Activated CD8-positive, alpha-beta T cell treated with anti-CD3 and anti-CD28 coated beads for 36 hours (primary cell): ENCODE measurements at regions not wholly inside any gene's neighbourhood (a gene's known extent, or its start where the extent isn't known, plus 50 kb on each side); places are given as distances from the start of the nearest gene placed in this dataset.

Experiments
- ATAC-seq: fragments of 200-7000 bp; cut with Tn5 transposase; one replicate; pipeline ENCODE4 v1.10.0; 2021; ENCODE audit warnings: mild to moderate bottlenecking, moderate library complexity
- CTCF ChIA-PET: fragments of 350-600 bp; sonication (Branson Sonifier 250); formaldehyde crosslinking; loops from one replicate; lab custom pipeline; 2021; ENCODE audit warnings: antibody characterized with exemption; lab: Charles Lee
- POLR2A ChIA-PET: fragments of 350-600 bp; sonication (Branson Sonifier 250); formaldehyde crosslinking; loops from one replicate; lab custom pipeline; 2021; ENCODE audit warnings: antibody characterized with exemption; lab: Charles Lee
- DNase-seq: peaks from one replicate; pipeline ENCODE4 v3.0.0-alpha.2; 2020
- H3K27ac Mint-ChIP-seq: one replicate; pipeline ENCODE4 v1.8.0; 2021; ENCODE audit warnings: mild to moderate bottlenecking, mixed read lengths
- H3K27me3 Mint-ChIP-seq: one replicate; pipeline ENCODE4 v1.8.0; 2021; ENCODE audit warnings: mixed read lengths
- H3K36me3 Mint-ChIP-seq: one replicate; pipeline ENCODE4 v1.8.0; 2021; ENCODE audit warnings: low read depth, mixed read lengths
- H3K4me1 Mint-ChIP-seq: one replicate; pipeline ENCODE4 v1.8.0; 2021; ENCODE audit warnings: low read depth, mixed read lengths
- H3K4me3 Mint-ChIP-seq: one replicate; pipeline ENCODE4 v1.8.0; 2021; ENCODE audit warnings: mild to moderate bottlenecking, moderate library complexity, mixed read lengths
- H3K9me3 Mint-ChIP-seq: one replicate; pipeline ENCODE4 v1.8.0; 2021; ENCODE audit warnings: mixed read lengths
- intact Hi-C: fragments of 100-400 bp; cut with micrococcal nuclease; formaldehyde crosslinking; loops from one replicate; pipeline ENCODE4 v1.10.0; 2022
- TF ChIP-seq, protein P1 (sequence below): fragments of 200-600 bp; IDR thresholded peaks from one replicate; pipeline ENCODE4 v1.8.0; 2022; ENCODE audit warnings: antibody characterized with exemption, mild to moderate bottlenecking

DNA sequence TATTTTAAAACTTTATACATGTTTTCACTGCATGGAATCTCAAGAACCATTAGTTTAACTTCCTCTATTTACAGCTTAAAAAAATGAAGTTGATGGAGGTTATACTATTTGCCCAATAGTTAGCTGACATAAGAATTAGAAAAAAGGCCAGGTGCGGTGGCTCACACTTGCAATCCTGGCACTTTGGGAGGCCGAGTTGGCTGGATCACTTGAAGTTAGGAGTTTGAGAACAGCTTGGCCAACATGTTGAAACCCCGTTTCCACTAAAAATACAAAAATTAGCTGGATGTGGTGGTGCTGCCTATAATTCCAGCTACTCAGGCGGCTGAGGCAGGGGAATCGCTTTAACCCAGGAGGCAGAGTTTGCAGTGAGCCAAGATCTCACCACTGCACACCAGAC, 125.1 kb upstream of the CDH19 start:
- Mint-ChIP-seq H3K27ac (no peak overlapping the region), H3K4me1 (no peaks in the 10 kb centered on the region), H3K27me3 (no peaks in the 10 kb centered on the region), H3K36me3 (no peaks in the 10 kb centered on the region), H3K4me3 (no peak overlapping the region), H3K9me3 (no peaks in the 10 kb centered on the region)
- DNase-seq (no peak), ATAC-seq (no peak)
- ChIA-PET CTCF (no interaction called here), POLR2A (no interaction called here)
- TF ChIP-seq, protein P1, sequence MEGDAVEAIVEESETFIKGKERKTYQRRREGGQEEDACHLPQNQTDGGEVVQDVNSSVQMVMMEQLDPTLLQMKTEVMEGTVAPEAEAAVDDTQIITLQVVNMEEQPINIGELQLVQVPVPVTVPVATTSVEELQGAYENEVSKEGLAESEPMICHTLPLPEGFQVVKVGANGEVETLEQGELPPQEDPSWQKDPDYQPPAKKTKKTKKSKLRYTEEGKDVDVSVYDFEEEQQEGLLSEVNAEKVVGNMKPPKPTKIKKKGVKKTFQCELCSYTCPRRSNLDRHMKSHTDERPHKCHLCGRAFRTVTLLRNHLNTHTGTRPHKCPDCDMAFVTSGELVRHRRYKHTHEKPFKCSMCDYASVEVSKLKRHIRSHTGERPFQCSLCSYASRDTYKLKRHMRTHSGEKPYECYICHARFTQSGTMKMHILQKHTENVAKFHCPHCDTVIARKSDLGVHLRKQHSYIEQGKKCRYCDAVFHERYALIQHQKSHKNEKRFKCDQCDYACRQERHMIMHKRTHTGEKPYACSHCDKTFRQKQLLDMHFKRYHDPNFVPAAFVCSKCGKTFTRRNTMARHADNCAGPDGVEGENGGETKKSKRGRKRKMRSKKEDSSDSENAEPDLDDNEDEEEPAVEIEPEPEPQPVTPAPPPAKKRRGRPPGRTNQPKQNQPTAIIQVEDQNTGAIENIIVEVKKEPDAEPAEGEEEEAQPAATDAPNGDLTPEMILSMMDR, result no peak
- intact Hi-C loops, result no loop called here

DNA sequence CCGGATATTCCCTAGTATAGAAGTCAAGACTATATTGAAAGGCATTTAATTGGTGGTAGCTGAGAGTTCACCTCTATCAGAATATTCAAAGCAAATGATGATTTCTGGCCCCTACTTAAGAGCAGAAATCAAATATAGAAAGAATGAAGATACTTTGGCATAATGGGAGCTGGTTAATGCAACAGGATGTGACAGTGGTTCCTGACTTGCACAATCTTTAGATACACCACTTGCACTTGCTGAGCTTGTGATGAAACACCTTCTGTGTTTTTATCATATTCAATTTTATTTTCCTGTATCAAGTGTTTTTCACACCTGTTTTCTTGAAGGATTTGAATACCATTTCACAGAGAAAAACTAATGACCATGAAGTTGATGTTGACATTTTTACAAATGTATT, 124.1 kb upstream of the CDH19 start:
- Mint-ChIP-seq H3K27me3 (no peaks in the 10 kb centered on the region), H3K27ac (no peak overlapping the region), H3K9me3 (no peaks in the 10 kb centered on the region), H3K4me3 (no peak overlapping the region), H3K36me3 (no peaks in the 10 kb centered on the region), H3K4me1 (no peaks in the 10 kb centered on the region)
- CTCF ChIA-PET, result no interaction called here
- intact Hi-C loops, result no loop called here
- TF ChIP-seq, protein P1, result no peak
- POLR2A ChIA-PET, result no interaction called here
- DNase-seq, result no peak
- ATAC-seq, result no peak

DNA sequence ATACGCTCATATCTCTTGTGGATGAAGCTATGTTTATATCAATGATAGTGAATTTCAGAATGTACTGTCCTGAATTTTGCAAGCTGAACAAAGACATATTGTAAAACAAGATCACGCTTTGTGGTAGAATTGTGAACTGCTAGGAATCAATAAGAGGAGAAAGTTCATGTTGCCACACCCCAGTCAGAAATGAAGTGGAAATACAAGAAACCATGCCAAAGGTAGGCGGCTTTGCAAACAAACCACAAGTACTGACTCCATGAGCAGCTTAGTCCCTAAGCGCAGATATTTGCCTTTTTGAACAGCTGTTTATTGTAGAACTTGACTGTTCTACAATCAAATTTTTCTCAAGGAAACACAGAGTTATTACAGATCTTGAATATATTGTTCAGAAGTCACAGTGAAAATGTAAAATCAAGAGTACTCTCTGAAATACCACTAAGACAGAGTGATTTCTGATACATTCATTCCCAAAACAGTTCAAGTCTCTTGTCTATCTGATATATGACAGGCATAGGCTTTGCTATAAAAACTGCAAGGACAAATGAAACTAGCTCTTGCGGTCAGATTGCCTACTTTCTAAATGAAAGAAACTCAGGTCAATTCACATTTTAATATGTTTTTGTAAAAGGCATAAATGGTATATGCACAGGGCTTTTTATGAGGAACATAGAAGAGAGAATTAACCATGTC, 120.9 kb upstream of the CDH19 start:
- ChIA-PET CTCF (no interaction called here), POLR2A (no interaction called here)
- Mint-ChIP-seq H3K4me1 (no peaks in the 10 kb centered on the region), H3K36me3 (no peaks in the 10 kb centered on the region), H3K27ac (no peak overlapping the region), H3K9me3 (peaks cover 2% of the 10 kb centered on the region), H3K4me3 (no peak overlapping the region), H3K27me3 (no peaks in the 10 kb centered on the region)
- no peak for DNase-seq
- no peak for ATAC-seq
- intact Hi-C loops, result no loop called here
- TF ChIP-seq, protein P1, result no peak

DNA sequence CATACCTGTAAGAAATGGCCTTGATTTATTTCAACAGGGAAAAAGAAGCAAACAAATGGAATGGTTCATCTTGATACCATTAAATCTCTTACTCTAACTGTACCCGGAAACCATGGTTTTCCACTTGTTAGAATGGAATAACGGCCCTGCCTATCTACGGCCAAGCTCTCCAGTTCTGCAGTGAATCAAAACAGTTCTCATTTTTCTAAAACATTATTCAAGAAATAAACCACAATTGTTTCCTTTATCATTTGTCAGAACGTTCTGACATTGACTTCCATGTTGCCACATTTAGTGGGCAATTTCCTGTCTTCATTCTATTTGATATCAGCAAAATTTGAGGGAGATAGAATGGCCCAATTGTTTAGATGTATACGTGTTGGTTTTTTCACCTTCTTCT, 118.8 kb upstream of the CDH19 start:
- ATAC-seq (no peak), DNase-seq (no peak)
- TF ChIP-seq, protein P1, result no peak
- Mint-ChIP-seq H3K27me3 (no peaks in the 10 kb centered on the region), H3K4me3 (no peak overlapping the region), H3K27ac (no peak overlapping the region), H3K9me3 (peaks cover 2% of the 10 kb centered on the region), H3K4me1 (no peaks in the 10 kb centered on the region), H3K36me3 (no peaks in the 10 kb centered on the region)
- ChIA-PET POLR2A (interaction anchor here (0.6 kb wide), 1 partner anchor 11 kb away, joined by 4 read pairs; no protein-coding TSS in a partner anchor), CTCF (no interaction called here)
- intact Hi-C loops, result no loop called here

DNA sequence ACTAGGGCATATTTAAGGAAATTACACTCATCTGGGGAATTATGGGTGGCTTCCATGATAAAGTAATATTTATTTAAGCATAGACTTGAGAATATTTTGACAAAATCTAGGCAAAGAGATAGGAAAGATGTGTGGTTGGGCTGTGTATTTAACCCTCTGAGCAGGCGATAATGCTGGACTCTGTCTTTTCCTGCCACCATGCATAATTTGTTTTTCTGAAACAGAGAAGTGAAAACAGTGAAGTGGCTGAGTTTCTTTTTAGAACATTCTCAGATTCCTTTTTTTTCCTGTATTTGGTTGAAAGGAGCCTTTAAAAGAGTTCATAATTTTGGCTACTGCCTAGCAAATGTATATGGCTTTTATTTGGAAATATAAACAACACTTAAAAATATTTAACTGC, 104.8 kb upstream of the CDH19 start:
- TF ChIP-seq, protein P1, result no peak
- no peaks in the 10 kb centered on the region for H3K27me3 Mint-ChIP-seq
- no peak overlapping the region for H3K4me3 Mint-ChIP-seq
- H3K4me1 Mint-ChIP-seq, result no peaks in the 10 kb centered on the region
- H3K9me3 Mint-ChIP-seq, result no peaks in the 10 kb centered on the region
- H3K27ac Mint-ChIP-seq, result no peak overlapping the region
- intact Hi-C loops, result no loop called here
- H3K36me3 Mint-ChIP-seq, result no peaks in the 10 kb centered on the region
- POLR2A ChIA-PET, result no interaction called here
- CTCF ChIA-PET, result no interaction called here
- DNase-seq (no peak), ATAC-seq (no peak)
